ENCODE measurements at regions not wholly inside any gene's neighbourhood (a gene's known extent, or its start where the extent isn't known, plus 50 kb on each side); places are given as distances from the start of the nearest gene placed in this dataset.

GRCh38 chr1:81617308-81617967, 183.3 kb upstream of the ADGRL2 start:
- Histone ChIP-seq H3K4me3 (ENCODE audit: insufficient read length, low read depth) (no peak overlapping the region), H3K4me1 (ENCODE audit: insufficient read depth, insufficient read length) (no peaks in the 10 kb centered on the region), H3K9me3 (ENCODE audit: insufficient read depth, low read length) (peaks cover 13% of the 10 kb centered on the region; the same call in 1 of the 2 replicates), H3K27me3 (ENCODE audit: insufficient read depth, insufficient read length) (no peaks in the 10 kb centered on the region), H3K36me3 (ENCODE audit: insufficient read depth, insufficient read length, low read length) (no peaks in the 10 kb centered on the region), H3K9ac (ENCODE audit: insufficient read length, low read depth) (no peak overlapping the region)
- no peak for DNase-seq (ENCODE audit: low read depth, low spot score)
- TF ChIP-seq SUZ12 (IDR thresholded peaks at IDR 0.05; ENCODE audit: extremely low read depth, insufficient read depth, insufficient read length), result no peak
- TF ChIP-seq ZNF274 (IDR thresholded peaks at IDR 0.05; ENCODE audit: low read depth, low read length), result no peak
- TF ChIP-seq YY1 (IDR thresholded peaks at IDR 0.05; ENCODE audit: insufficient read depth, insufficient read length), result no peak

- H3K9ac ChIP-seq (ENCODE audit: insufficient read length, low read depth), result no peak overlapping the region
- no peaks in the 10 kb centered on the region for H3K4me1 ChIP-seq (ENCODE audit: insufficient read depth, insufficient read length)
- no peaks in the 10 kb centered on the region for H3K27me3 ChIP-seq (ENCODE audit: insufficient read depth, insufficient read length)
- peaks cover 18% of the 10 kb centered on the region; the same call in 1 of the 2 replicates for H3K9me3 ChIP-seq (ENCODE audit: insufficient read depth, low read length)
- no peaks in the 10 kb centered on the region for H3K36me3 ChIP-seq (ENCODE audit: insufficient read depth, insufficient read length, low read length)
- TF ChIP-seq SUZ12 (IDR thresholded peaks at IDR 0.05; ENCODE audit: extremely low read depth, insufficient read depth, insufficient read length), result no peak
- H3K4me3 ChIP-seq (ENCODE audit: insufficient read length, low read depth), result no peak overlapping the region
- DNase-seq (ENCODE audit: low read depth, low spot score), result no peak
Observed at GRCh38 chr1:81613803-81614202, 186.9 kb upstream of the ADGRL2 start.

DNA sequence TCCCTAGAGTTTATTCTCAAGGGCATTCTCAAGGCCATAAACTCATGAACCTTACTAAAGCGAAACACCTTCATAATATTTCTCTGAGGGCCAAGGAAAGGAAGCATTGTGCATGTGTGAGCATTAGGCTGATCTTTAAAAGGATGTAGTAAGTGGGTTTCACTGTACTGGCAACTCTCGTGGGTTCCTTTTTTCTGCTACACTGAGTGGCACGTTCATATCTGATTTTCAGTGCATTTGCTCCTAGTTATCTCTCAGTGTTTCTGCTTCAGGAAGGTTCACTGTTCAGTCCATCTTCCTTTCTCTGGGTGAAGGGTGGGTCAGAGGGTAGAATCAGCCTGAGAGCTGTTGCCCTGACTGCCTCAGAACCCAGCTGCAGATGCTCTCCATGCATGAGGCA, 192.8 kb upstream of the ADGRL2 start:
- TF ChIP-seq ZNF274 (IDR thresholded peaks at IDR 0.05; ENCODE audit: low read depth, low read length) (no peak), YY1 (IDR thresholded peaks at IDR 0.05; ENCODE audit: insufficient read depth, insufficient read length) (no peak), SUZ12 (IDR thresholded peaks at IDR 0.05; ENCODE audit: extremely low read depth, insufficient read depth, insufficient read length) (no peak)
- DNase-seq (ENCODE audit: low read depth, low spot score), result no peak
- no peak overlapping the region for H3K9ac ChIP-seq (ENCODE audit: insufficient read length, low read depth)

GRCh38 chr1:81607086-81607485, 193.6 kb upstream of the ADGRL2 start:
- no peaks in the 10 kb centered on the region for H3K27me3 ChIP-seq (ENCODE audit: insufficient read depth, insufficient read length)
- H3K9me3 ChIP-seq (ENCODE audit: insufficient read depth, low read length), result 0 out of 2 replicates have a peak, but pooled peaks cover 6% of the 10 kb centered on the region
- H3K9ac ChIP-seq (ENCODE audit: insufficient read length, low read depth), result no peak overlapping the region
- no peaks in the 10 kb centered on the region for H3K36me3 ChIP-seq (ENCODE audit: insufficient read depth, insufficient read length, low read length)
- no peak for DNase-seq (ENCODE audit: low read depth, low spot score)
- H3K4me1 ChIP-seq (ENCODE audit: insufficient read depth, insufficient read length), result no peaks in the 10 kb centered on the region
- TF ChIP-seq ZNF274 (IDR thresholded peaks at IDR 0.05; ENCODE audit: low read depth, low read length), result no peak
- no peak for TF ChIP-seq SUZ12 (IDR thresholded peaks at IDR 0.05; ENCODE audit: extremely low read depth, insufficient read depth, insufficient read length)
- no peak for TF ChIP-seq YY1 (IDR thresholded peaks at IDR 0.05; ENCODE audit: insufficient read depth, insufficient read length)
- no peak overlapping the region for H3K4me3 ChIP-seq (ENCODE audit: insufficient read length, low read depth)

More for the DNA sequence above, 192.8 kb upstream of the ADGRL2 start:
- H3K9me3 ChIP-seq (ENCODE audit: insufficient read depth, low read length), result 0 out of 2 replicates have a peak, but pooled peaks cover 6% of the 10 kb centered on the region
- no peaks in the 10 kb centered on the region for H3K27me3 ChIP-seq (ENCODE audit: insufficient read depth, insufficient read length)
- no peak overlapping the region for H3K4me3 ChIP-seq (ENCODE audit: insufficient read length, low read depth)
- no peaks in the 10 kb centered on the region for H3K4me1 ChIP-seq (ENCODE audit: insufficient read depth, insufficient read length)
- H3K36me3 ChIP-seq (ENCODE audit: insufficient read depth, insufficient read length, low read length), result no peaks in the 10 kb centered on the region

DNA sequence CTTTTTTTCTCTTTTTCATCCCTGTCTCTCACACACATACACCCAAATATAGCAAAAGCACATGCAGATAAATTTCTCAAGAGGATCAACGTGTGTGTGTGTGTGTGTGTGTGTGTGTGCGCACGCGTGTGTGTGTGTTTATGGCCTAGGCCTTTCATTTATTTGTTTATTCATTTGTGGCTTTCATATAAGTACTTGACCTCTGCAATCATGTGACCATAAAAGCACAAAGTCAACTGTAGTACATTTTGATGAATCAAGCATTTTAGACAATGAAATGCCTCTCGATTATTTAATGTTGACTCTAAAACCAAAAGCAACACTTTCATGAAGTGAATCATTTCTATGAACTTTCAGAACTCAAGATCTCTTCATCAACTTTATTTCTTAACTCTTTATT, 194.1 kb upstream of the ADGRL2 start:
- DNase-seq (ENCODE audit: low read depth, low spot score), result no peak
- TF ChIP-seq ZNF274 (IDR thresholded peaks at IDR 0.05; ENCODE audit: low read depth, low read length) (no peak), SUZ12 (IDR thresholded peaks at IDR 0.05; ENCODE audit: extremely low read depth, insufficient read depth, insufficient read length) (no peak), YY1 (IDR thresholded peaks at IDR 0.05; ENCODE audit: insufficient read depth, insufficient read length) (no peak)
- H3K9ac ChIP-seq (ENCODE audit: insufficient read length, low read depth), result no peak overlapping the region
- H3K4me1 ChIP-seq (ENCODE audit: insufficient read depth, insufficient read length), result no peaks in the 10 kb centered on the region
- no peak overlapping the region for H3K4me3 ChIP-seq (ENCODE audit: insufficient read length, low read depth)
- H3K27me3 ChIP-seq (ENCODE audit: insufficient read depth, insufficient read length), result no peaks in the 10 kb centered on the region
- H3K36me3 ChIP-seq (ENCODE audit: insufficient read depth, insufficient read length, low read length), result no peaks in the 10 kb centered on the region
- 0 out of 2 replicates have a peak, but pooled peaks cover 2% of the 10 kb centered on the region for H3K9me3 ChIP-seq (ENCODE audit: insufficient read depth, low read length)

- no peak for DNase-seq (ENCODE audit: low read depth, low spot score)
- TF ChIP-seq SUZ12 (IDR thresholded peaks at IDR 0.05; ENCODE audit: extremely low read depth, insufficient read depth, insufficient read length) (no peak), ZNF274 (IDR thresholded peaks at IDR 0.05; ENCODE audit: low read depth, low read length) (no peak), YY1 (IDR thresholded peaks at IDR 0.05; ENCODE audit: insufficient read depth, insufficient read length) (no peak)
Observed at GRCh38 chr1:81605023-81605422, 195.7 kb upstream of the ADGRL2 start.

DNA sequence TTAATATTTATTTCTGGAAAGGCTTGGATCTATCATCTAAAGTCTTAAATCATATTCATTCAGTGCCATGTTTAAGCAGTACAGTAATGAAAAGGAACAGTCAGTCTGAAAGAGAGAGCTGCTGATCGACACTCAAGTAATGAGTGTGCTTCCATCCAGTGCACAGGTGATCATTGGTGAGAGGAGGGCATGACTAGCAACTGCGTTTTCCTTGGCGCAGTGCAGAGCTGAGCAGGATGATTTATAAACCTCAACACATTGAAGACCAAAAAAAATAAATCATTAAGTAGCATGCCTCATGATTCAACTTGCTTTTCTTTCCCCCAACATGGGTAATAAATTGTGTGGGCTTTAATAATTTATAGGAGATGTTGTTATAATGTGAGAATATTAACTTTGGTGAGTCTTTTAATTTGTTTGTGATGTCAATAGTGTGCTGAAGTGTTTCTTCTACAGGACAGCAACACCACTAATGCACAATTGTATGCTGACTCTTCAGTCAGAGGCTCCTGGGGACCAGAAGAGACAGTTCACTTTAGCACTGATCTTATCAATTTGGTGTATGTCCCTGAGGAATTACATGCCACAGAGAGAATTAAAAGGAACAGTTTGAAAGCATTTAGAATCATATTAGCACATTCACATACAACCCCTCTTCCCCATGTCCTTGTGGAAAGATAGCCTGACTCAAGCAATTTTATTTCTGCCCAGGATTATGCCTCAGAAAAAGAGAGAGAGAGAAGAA, 199.7 kb upstream of the ADGRL2 start:
- H3K27me3 ChIP-seq (ENCODE audit: insufficient read depth, insufficient read length), result no peaks in the 10 kb centered on the region
- H3K4me1 ChIP-seq (ENCODE audit: insufficient read depth, insufficient read length), result no peaks in the 10 kb centered on the region
- H3K9me3 ChIP-seq (ENCODE audit: insufficient read depth, low read length), result no peaks in the 10 kb centered on the region
- TF ChIP-seq YY1 (IDR thresholded peaks at IDR 0.05; ENCODE audit: insufficient read depth, insufficient read length), result no peak
- TF ChIP-seq ZNF274 (IDR thresholded peaks at IDR 0.05; ENCODE audit: low read depth, low read length), result no peak
- TF ChIP-seq SUZ12 (IDR thresholded peaks at IDR 0.05; ENCODE audit: extremely low read depth, insufficient read depth, insufficient read length), result no peak
- no peaks in the 10 kb centered on the region for H3K36me3 ChIP-seq (ENCODE audit: insufficient read depth, insufficient read length, low read length)
- no peak for DNase-seq (ENCODE audit: low read depth, low spot score)
- no peak overlapping the region for H3K4me3 ChIP-seq (ENCODE audit: insufficient read length, low read depth)
- H3K9ac ChIP-seq (ENCODE audit: insufficient read length, low read depth), result no peak overlapping the region

More at GRCh38 chr1:81605023-81605422, 195.7 kb upstream of the ADGRL2 start:
- Histone ChIP-seq H3K36me3 (ENCODE audit: insufficient read depth, insufficient read length, low read length) (no peaks in the 10 kb centered on the region), H3K4me3 (ENCODE audit: insufficient read length, low read depth) (no peak overlapping the region), H3K9ac (ENCODE audit: insufficient read length, low read depth) (no peak overlapping the region), H3K4me1 (ENCODE audit: insufficient read depth, insufficient read length) (no peaks in the 10 kb centered on the region), H3K27me3 (ENCODE audit: insufficient read depth, insufficient read length) (no peaks in the 10 kb centered on the region), H3K9me3 (ENCODE audit: insufficient read depth, low read length) (no peaks in the 10 kb centered on the region)
